ENCODE measurements at regions not wholly inside any gene's neighbourhood (a gene's known extent, or its start where the extent isn't known, plus 50 kb on each side); places are given as distances from the start of the nearest gene placed in this dataset.

- no peak for TF ChIP-seq CTCF (IDR thresholded peaks at IDR 0.05)
Observed at GRCh38 chr2:163081754-163082153, 243.2 kb upstream of the KCNH7 start.

GRCh38 chr2:163077241-163077640, 238.7 kb upstream of the KCNH7 start:
- no peak for TF ChIP-seq CTCF (IDR thresholded peaks at IDR 0.05)

- no peak for TF ChIP-seq CTCF (IDR thresholded peaks at IDR 0.05)
Observed at GRCh38 chr2:163066085-163066484, 227.5 kb upstream of the KCNH7 start.

- no peak for TF ChIP-seq CTCF (IDR thresholded peaks at IDR 0.05)
Observed at GRCh38 chr2:163062524-163062923, 224.0 kb upstream of the KCNH7 start.

- TF ChIP-seq CTCF (IDR thresholded peaks at IDR 0.05), result no peak
Observed at GRCh38 chr2:163046615-163047014, 208.0 kb upstream of the KCNH7 start.

- no peak for TF ChIP-seq CTCF (IDR thresholded peaks at IDR 0.05)
Observed at GRCh38 chr2:163045830-163046229, 207.3 kb upstream of the KCNH7 start.

- no peak for TF ChIP-seq CTCF (IDR thresholded peaks at IDR 0.05)
Observed at GRCh38 chr2:163044114-163044513, 205.5 kb upstream of the KCNH7 start.

GRCh38 chr2:163043201-163043600, 204.6 kb upstream of the KCNH7 start:
- TF ChIP-seq CTCF (IDR thresholded peaks at IDR 0.05), result no peak
